HAP-1 (cell line): ENCODE measurements at regions not wholly inside any gene's neighbourhood (a gene's known extent, or its start where the extent isn't known, plus 50 kb on each side); places are given as distances from the start of the nearest gene placed in this dataset.

Experiments
- DNase-seq, 2 experiments: peaks; one replicate each; pipeline ENCODE4 v3.0.0-alpha.2; 2016 to 2020; ENCODE audit warnings: low spot score in 2 of 2
- H3K27me3 ChIP-seq: fragments of 250-450 bp; sonication (Bioruptor Pico); 2 replicates; pipeline ENCODE4 v1.5.1; 2020; ENCODE audit warnings: low read depth, mild to moderate bottlenecking, moderate library complexity
- H3K36me3 ChIP-seq: fragments of 250-450 bp; sonication (Bioruptor Pico); replicated peaks from 2 replicates; pipeline ENCODE4 v1.5.1; 2020; ENCODE audit warnings: mild to moderate bottlenecking
- H3K4me1 ChIP-seq: fragments of 250-450 bp; sonication (Bioruptor Pico); 2 replicates; pipeline ENCODE4 v1.5.1; 2020; ENCODE audit warnings: mild to moderate bottlenecking
- H3K4me3 ChIP-seq: fragments of 250-450 bp; sonication (Bioruptor Pico); 2 replicates; pipeline ENCODE4 v1.5.1; 2020; ENCODE audit warnings: mild to moderate bottlenecking, moderate library complexity
- H3K9me3 ChIP-seq: fragments of 250-450 bp; sonication (Bioruptor Pico); 2 replicates; pipeline ENCODE4 v1.5.1; 2020; ENCODE audit warnings: mild to moderate bottlenecking, moderate library complexity
- in situ Hi-C: fragments of 300-500 bp; cut with MboI; formaldehyde crosslinking; loops from 3 replicates; pipeline ENCODE4 v1.14.3; 2020; ENCODE audit warnings: low sequenced_read_pairs, inconsistent platforms, mixed read lengths

- Histone ChIP-seq H3K27me3 (no peaks in the 10 kb centered on the region), H3K9me3 (no peaks in the 10 kb centered on the region), H3K36me3 (no peaks in the 10 kb centered on the region), H3K4me1 (peaks cover 4% of the 10 kb centered on the region), H3K4me3 (no peak overlapping the region)
- in situ Hi-C loops, result loop anchor here (5.0 kb wide), 2 partner anchors 78 to 152 kb away; no protein-coding TSS in a partner anchor
- peak; percentile 55 to 88 for DNase-seq
These were observed 119.2 kb upstream of the IPO9 start for GRCh38 chr1:201709564-201710295.

GRCh38 chr1:201710632-201711597 is 118.0 kb upstream of the IPO9 start:
- Histone ChIP-seq H3K4me3 (no peak overlapping the region), H3K36me3 (no peaks in the 10 kb centered on the region), H3K4me1 (peaks cover 4% of the 10 kb centered on the region), H3K27me3 (no peaks in the 10 kb centered on the region), H3K9me3 (no peaks in the 10 kb centered on the region)
- in situ Hi-C loops, result no loop called here
- no peak for DNase-seq

GRCh38 chr1:201711811-201712210 is 117.1 kb upstream of the IPO9 start:
- no peaks in the 10 kb centered on the region for H3K36me3 ChIP-seq
- H3K27me3 ChIP-seq, result no peaks in the 10 kb centered on the region
- H3K4me1 ChIP-seq, result peaks cover 4% of the 10 kb centered on the region
- no peaks in the 10 kb centered on the region for H3K9me3 ChIP-seq
- H3K4me3 ChIP-seq, result no peak overlapping the region
- in situ Hi-C loops, result no loop called here
- DNase-seq, result no peak

GRCh38 chr1:201712387-201713085 is 116.4 kb upstream of the IPO9 start:
- H3K4me1 ChIP-seq, result peaks cover 4% of the 10 kb centered on the region
- H3K9me3 ChIP-seq, result no peaks in the 10 kb centered on the region
- no peak for DNase-seq
- H3K27me3 ChIP-seq, result no peaks in the 10 kb centered on the region
- H3K4me3 ChIP-seq, result no peak overlapping the region
- in situ Hi-C loops, result no loop called here
- no peaks in the 10 kb centered on the region for H3K36me3 ChIP-seq

- peaks cover 4% of the 10 kb centered on the region for H3K4me1 ChIP-seq
- DNase-seq, result peak in 1 of 2 experiments; percentile 18
These were observed 115.7 kb upstream of the IPO9 start for GRCh38 chr1:201713086-201713810.

GRCh38 chr1:201714542-201715329 is 114.2 kb upstream of the IPO9 start:
- no peaks in the 10 kb centered on the region for H3K36me3 ChIP-seq

More at GRCh38 chr1:201713086-201713810, 115.7 kb upstream of the IPO9 start:
- no peak overlapping the region for H3K4me3 ChIP-seq
- in situ Hi-C loops, result no loop called here
- H3K27me3 ChIP-seq, result no peaks in the 10 kb centered on the region
- no peaks in the 10 kb centered on the region for H3K36me3 ChIP-seq
- H3K9me3 ChIP-seq, result no peaks in the 10 kb centered on the region

GRCh38 chr1:201715351-201715750 is 113.6 kb upstream of the IPO9 start:
- in situ Hi-C loops, result no loop called here
- DNase-seq, result no peak
- Histone ChIP-seq H3K9me3 (no peaks in the 10 kb centered on the region), H3K27me3 (no peaks in the 10 kb centered on the region), H3K4me1 (no peaks in the 10 kb centered on the region; the same call in 1 of the 2 replicates), H3K4me3 (no peak overlapping the region), H3K36me3 (no peaks in the 10 kb centered on the region)

More at GRCh38 chr1:201714542-201715329, 114.2 kb upstream of the IPO9 start:
- Histone ChIP-seq H3K4me3 (no peak overlapping the region), H3K27me3 (no peaks in the 10 kb centered on the region), H3K9me3 (no peaks in the 10 kb centered on the region), H3K4me1 (peaks cover 2% of the 10 kb centered on the region)
- DNase-seq, result no peak
- in situ Hi-C loops, result no loop called here

GRCh38 chr1:201715801-201716741 is 112.9 kb upstream of the IPO9 start:
- Histone ChIP-seq H3K4me1 (no peaks in the 10 kb centered on the region; the same call in 1 of the 2 replicates), H3K4me3 (no peak overlapping the region), H3K9me3 (no peaks in the 10 kb centered on the region), H3K27me3 (no peaks in the 10 kb centered on the region), H3K36me3 (no peaks in the 10 kb centered on the region)
- no peak for DNase-seq
- in situ Hi-C loops, result no loop called here

- in situ Hi-C loops, result no loop called here
- no peaks in the 10 kb centered on the region for H3K36me3 ChIP-seq
- no peaks in the 10 kb centered on the region; the same call in 1 of the 2 replicates for H3K4me1 ChIP-seq
- no peaks in the 10 kb centered on the region for H3K27me3 ChIP-seq
- DNase-seq, result no peak
- H3K4me3 ChIP-seq, result no peak overlapping the region
- no peaks in the 10 kb centered on the region for H3K9me3 ChIP-seq
These were observed 112.2 kb upstream of the IPO9 start for GRCh38 chr1:201716742-201717135.

- no peaks in the 10 kb centered on the region for H3K27me3 ChIP-seq
- no peak overlapping the region for H3K4me3 ChIP-seq
- no peaks in the 10 kb centered on the region for H3K36me3 ChIP-seq
- H3K9me3 ChIP-seq, result no peaks in the 10 kb centered on the region
- in situ Hi-C loops, result no loop called here
- no peak for DNase-seq
- H3K4me1 ChIP-seq, result no peaks in the 10 kb centered on the region; the same call in 1 of the 2 replicates
These were observed 111.7 kb upstream of the IPO9 start for GRCh38 chr1:201717286-201717685.

GRCh38 chr1:201718346-201719202 is 110.4 kb upstream of the IPO9 start:
- H3K4me1 ChIP-seq, result no peaks in the 10 kb centered on the region; the same call in 1 of the 2 replicates
- H3K27me3 ChIP-seq, result no peaks in the 10 kb centered on the region
- H3K9me3 ChIP-seq, result no peaks in the 10 kb centered on the region
- H3K4me3 ChIP-seq, result no peak overlapping the region
- in situ Hi-C loops, result no loop called here
- peak in 1 of 2 experiments; percentile 29 for DNase-seq
- H3K36me3 ChIP-seq, result no peaks in the 10 kb centered on the region
